ENCODE measurements at regions not wholly inside any gene's neighbourhood (a gene's known extent, or its start where the extent isn't known, plus 50 kb on each side); places are given as distances from the start of the nearest gene placed in this dataset. TPM values are rescaled to one million over a fixed set of nuclear protein-coding genes. Genes with fewer than 3 reads are reported as not detected.

GRCh38 chr12:110971189-110971920 is 51.0 kb upstream of the MYL2 start:
- BruUV-seq (replicated peaks) = no TSS peak
- intact Hi-C loops (cut with micrococcal nuclease; ENCODE audit: unreplicated experiment) = no loop called here
- CTCF ChIA-PET = no interaction called here
- no peaks in the 10 kb centered on the region for H3K4me1 Mint-ChIP-seq (ENCODE audit: low read depth, unreplicated experiment)
- H3K27ac Mint-ChIP-seq (ENCODE audit: unreplicated experiment) = no peak overlapping the region
- Histone ChIP-seq H3K4me1 (no peaks in the 10 kb centered on the region), H3K9me3 (0 out of 2 replicates have a peak, but pooled peaks cover 4% of the 10 kb centered on the region), H3K27me3 (replicated peaks; ENCODE audit: control insufficient read depth, insufficient read depth, low read length) (no peaks in the 10 kb centered on the region), H3K36me3 (ENCODE audit: control insufficient read depth, insufficient read depth, low read length) (no peaks in the 10 kb centered on the region), H3K4me3 (ENCODE audit: low read depth, low read length) (no peak overlapping the region)
- TF ChIP-seq CTCF (IDR thresholded peaks at IDR 0.05; ENCODE audit: insufficient read depth in 1 of 2, low read depth in 1 of 2, low read length in 1 of 2, severe bottlenecking in 1 of 2, unreplicated experiment in 1 of 2) = no peak
- peaks cover 2% of the 10 kb centered on the region for H3K27me3 Mint-ChIP-seq (ENCODE audit: insufficient read depth, unreplicated experiment)
- H3K9me3 Mint-ChIP-seq (ENCODE audit: unreplicated experiment) = peaks cover 9% of the 10 kb centered on the region
- no peaks in the 10 kb centered on the region for H3K36me3 Mint-ChIP-seq (ENCODE audit: insufficient read depth, unreplicated experiment)
- DNase-seq = no peak
- POLR2A ChIA-PET = no interaction called here
- no peak overlapping the region for H3K4me3 Mint-ChIP-seq (ENCODE audit: unreplicated experiment)

Small RNA genes lying in the stretch of these regions (microRNA-seq; reads per million reads assigned to microRNA genes)
- not detected for gene MIR6760

Data from Caco-2 (cell line).